C4-2B (cell line): ENCODE measurements at regions not wholly inside any gene's neighbourhood (a gene's known extent, or its start where the extent isn't known, plus 50 kb on each side); places are given as distances from the start of the nearest gene placed in this dataset.

Experiments used
- CTCF ChIP-seq: fragments of 450-650 bp; conservative IDR thresholded peaks from 2 replicates; pipeline ENCODE4 v1.5.1; 2017; ENCODE audit warnings: mild to moderate bottlenecking
- ZFX ChIP-seq: fragments of 450-650 bp; IDR thresholded peaks from 2 replicates; pipeline ENCODE4 v1.6.1; 2017

- TF ChIP-seq CTCF = no peak
- no peak for TF ChIP-seq ZFX
Measured at GRCh38 chr2:16381511-16381910, 284.1 kb downstream of the CYRIA start.
